Uterus (tissue), 2 donors: ENCODE measurements at regions not wholly inside any gene's neighbourhood (a gene's known extent, or its start where the extent isn't known, plus 50 kb on each side); places are given as distances from the start of the nearest gene placed in this dataset.

Source experiments
- CTCF ChIP-seq, 4 experiments: fragments of 200-600 bp in 2 of 4; fragments of 450-650 bp in 2 of 4; sonication (generic) in 2 of 4; IDR thresholded peaks; one replicate each; pipeline ENCODE4 v1.5.1; 2016 to 2019; ENCODE audit warnings: antibody characterized with exemption in 4 of 4, mild to moderate bottlenecking in 2 of 4, moderate library complexity in 1 of 4
- POLR2A ChIP-seq, 2 donors: fragments of 450-650 bp; IDR thresholded peaks; one replicate each; pipeline ENCODE4 v1.6.1; 2016; ENCODE audit warnings: antibody characterized with exemption in 2 of 2, mild to moderate bottlenecking in 1 of 2, moderate library complexity in 1 of 2

GRCh38 chr1:55605155-55605554 lies 390.0 kb upstream of the USP24 start:
- no peak for TF ChIP-seq CTCF (IDR thresholded peaks at IDR 0.05)
- no peak for TF ChIP-seq POLR2A (IDR thresholded peaks at IDR 0.05)
